Dendritic cell treated with granulocyte-macrophage colony-stimulating factor and Interleukin-4, amounts not matched to agents 40 ng/mL and 50 ng/mL, for 4 days (primary cell): ENCODE measurements at regions not wholly inside any gene's neighbourhood (a gene's known extent, or its start where the extent isn't known, plus 50 kb on each side); places are given as distances from the start of the nearest gene placed in this dataset.

Source experiments
- H3K27ac Mint-ChIP-seq: one replicate; pipeline ENCODE4 v1.8.0; 2022; ENCODE audit warnings: mild to moderate bottlenecking, mixed read lengths
- H3K27me3 Mint-ChIP-seq: one replicate; pipeline ENCODE4 v1.8.0; 2022; ENCODE audit warnings: mild to moderate bottlenecking, mixed read lengths
- H3K36me3 Mint-ChIP-seq: one replicate; pipeline ENCODE4 v1.8.0; 2022; ENCODE audit warnings: low read depth, mixed read lengths
- H3K4me1 Mint-ChIP-seq: one replicate; pipeline ENCODE4 v1.8.0; 2022; ENCODE audit warnings: low read depth, mixed read lengths
- H3K4me3 Mint-ChIP-seq: one replicate; pipeline ENCODE4 v1.8.0; 2022; ENCODE audit warnings: mild to moderate bottlenecking, moderate library complexity, mixed read lengths
- H3K9me3 Mint-ChIP-seq: one replicate; pipeline ENCODE4 v1.8.0; 2022; ENCODE audit warnings: mixed read lengths
- intact Hi-C: fragments of 100-400 bp; cut with micrococcal nuclease; formaldehyde crosslinking; loops from one replicate; pipeline ENCODE4 v1.15.0; 2022

- no peak overlapping the region for H3K4me3 Mint-ChIP-seq
- peaks cover 4% of the 10 kb centered on the region for H3K27me3 Mint-ChIP-seq
- H3K36me3 Mint-ChIP-seq = no peaks in the 10 kb centered on the region
- H3K27ac Mint-ChIP-seq = no peak overlapping the region
- no peaks in the 10 kb centered on the region for H3K4me1 Mint-ChIP-seq
- intact Hi-C loops = no loop called here
- peaks cover 23% of the 10 kb centered on the region for H3K9me3 Mint-ChIP-seq
Observed at GRCh38 chr15:61613138-61613537, 384.0 kb upstream of the RORA start.

DNA sequence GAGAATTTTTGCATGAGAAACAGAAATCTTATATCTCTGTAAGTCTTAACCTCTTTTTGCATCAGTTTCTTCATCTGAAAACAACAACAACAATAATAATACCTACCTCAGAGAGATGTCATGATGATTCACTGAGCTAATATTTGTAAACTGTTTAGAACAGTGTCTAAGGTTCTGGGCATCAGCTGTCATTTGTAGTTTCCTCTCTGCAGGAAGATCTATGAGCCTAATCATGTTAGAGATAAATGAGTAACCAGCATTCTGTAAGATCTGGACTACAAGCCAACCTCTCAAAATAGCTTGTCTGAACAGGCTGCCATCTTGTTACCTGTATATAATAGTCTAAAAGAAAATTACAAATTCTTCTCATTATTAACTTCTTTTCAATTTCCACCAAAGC lies 383.0 kb upstream of the RORA start:
- Mint-ChIP-seq H3K27ac (no peak overlapping the region), H3K4me3 (no peak overlapping the region), H3K4me1 (no peaks in the 10 kb centered on the region), H3K36me3 (no peaks in the 10 kb centered on the region), H3K27me3 (peaks cover 4% of the 10 kb centered on the region), H3K9me3 (peaks cover 15% of the 10 kb centered on the region)
- intact Hi-C loops = no loop called here

- no peak overlapping the region for H3K4me3 Mint-ChIP-seq
- no peaks in the 10 kb centered on the region for H3K4me1 Mint-ChIP-seq
- intact Hi-C loops = no loop called here
- no peaks in the 10 kb centered on the region for H3K9me3 Mint-ChIP-seq
- H3K27ac Mint-ChIP-seq = no peak overlapping the region
- H3K27me3 Mint-ChIP-seq = no peaks in the 10 kb centered on the region
- no peaks in the 10 kb centered on the region for H3K36me3 Mint-ChIP-seq
Observed at GRCh38 chr15:61605343-61605742, 376.2 kb upstream of the RORA start.

DNA sequence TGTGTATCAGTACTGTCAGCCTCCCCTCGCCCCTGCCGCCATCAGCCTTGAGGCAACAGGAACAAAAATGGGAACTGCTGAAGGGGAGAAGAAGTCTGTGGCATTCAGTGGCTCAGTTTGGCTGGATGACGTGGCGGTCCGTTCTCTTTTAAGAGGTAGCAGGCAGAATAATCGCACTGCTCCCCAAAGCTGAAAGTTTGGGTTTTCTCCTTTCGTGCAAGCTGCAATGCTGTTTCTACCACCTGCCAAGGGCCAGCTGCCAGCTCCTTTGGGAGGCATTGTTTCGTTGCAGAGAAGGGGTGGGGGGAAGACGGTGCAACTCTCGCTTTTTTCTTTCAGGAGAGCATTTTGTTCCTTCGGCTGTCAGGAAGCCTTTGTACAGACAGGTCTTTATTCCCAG lies 369.6 kb upstream of the RORA start:
- no peaks in the 10 kb centered on the region for H3K36me3 Mint-ChIP-seq
- H3K9me3 Mint-ChIP-seq = peaks cover 13% of the 10 kb centered on the region
- no peak overlapping the region for H3K4me3 Mint-ChIP-seq
- no peaks in the 10 kb centered on the region for H3K27me3 Mint-ChIP-seq
- intact Hi-C loops = no loop called here
- H3K4me1 Mint-ChIP-seq = no peaks in the 10 kb centered on the region
- H3K27ac Mint-ChIP-seq = no peak overlapping the region

- H3K4me3 Mint-ChIP-seq = no peak overlapping the region
- H3K9me3 Mint-ChIP-seq = peaks cover 18% of the 10 kb centered on the region
- H3K27ac Mint-ChIP-seq = no peak overlapping the region
- no peaks in the 10 kb centered on the region for H3K27me3 Mint-ChIP-seq
- intact Hi-C loops = no loop called here
- no peaks in the 10 kb centered on the region for H3K36me3 Mint-ChIP-seq
- no peaks in the 10 kb centered on the region for H3K4me1 Mint-ChIP-seq
Observed at GRCh38 chr15:61584410-61584809, 355.3 kb upstream of the RORA start.

DNA sequence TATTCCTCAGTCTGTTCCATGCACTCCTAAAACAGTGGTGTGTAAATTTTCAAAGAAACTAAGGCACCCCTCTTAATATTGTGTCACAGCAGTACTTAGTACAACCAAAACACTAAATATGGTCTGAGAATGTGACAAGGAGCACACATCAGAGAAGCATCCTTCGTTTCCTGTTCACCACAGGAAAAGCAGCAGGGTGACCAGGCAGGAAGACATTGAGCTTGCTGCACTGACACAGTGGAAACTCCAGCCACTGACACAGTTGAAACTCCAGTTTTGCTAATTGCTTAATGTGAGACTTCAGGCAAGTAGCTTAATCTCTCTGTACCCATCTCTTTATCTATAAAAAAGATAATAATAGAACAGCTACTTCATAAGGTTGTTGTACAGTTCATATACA lies 353.0 kb upstream of the RORA start:
- no peaks in the 10 kb centered on the region for H3K4me1 Mint-ChIP-seq
- H3K27me3 Mint-ChIP-seq = no peaks in the 10 kb centered on the region
- no peak overlapping the region for H3K4me3 Mint-ChIP-seq
- no peaks in the 10 kb centered on the region for H3K36me3 Mint-ChIP-seq
- H3K27ac Mint-ChIP-seq = no peak overlapping the region
- intact Hi-C loops = no loop called here
- peaks cover 18% of the 10 kb centered on the region for H3K9me3 Mint-ChIP-seq

- Mint-ChIP-seq H3K9me3 (peaks cover 5% of the 10 kb centered on the region), H3K36me3 (no peaks in the 10 kb centered on the region), H3K27me3 (no peaks in the 10 kb centered on the region), H3K4me3 (no peak overlapping the region), H3K27ac (no peak overlapping the region), H3K4me1 (no peaks in the 10 kb centered on the region)
- intact Hi-C loops = no loop called here
Observed at GRCh38 chr15:61575597-61575996, 346.5 kb upstream of the RORA start.

DNA sequence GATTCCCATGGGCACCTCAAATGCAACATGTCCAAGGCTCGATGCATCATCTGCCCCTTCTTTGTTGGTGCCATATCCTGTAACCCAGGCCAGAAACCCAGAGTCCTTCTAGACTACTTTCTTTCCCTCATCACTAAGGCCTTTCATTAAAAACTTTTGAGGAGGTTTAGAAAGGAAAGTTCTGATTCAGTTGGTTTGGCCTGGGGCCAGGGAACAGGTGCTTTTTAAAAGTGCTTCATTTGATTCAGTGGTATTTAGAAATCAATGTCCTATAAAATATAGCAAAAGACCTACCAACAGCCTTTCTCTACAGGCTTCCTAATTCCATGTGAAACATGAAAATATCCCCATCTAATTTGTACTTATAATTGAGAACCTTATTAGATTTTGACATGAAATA lies 341.9 kb upstream of the RORA start:
- no peaks in the 10 kb centered on the region for H3K27me3 Mint-ChIP-seq
- H3K27ac Mint-ChIP-seq = no peak overlapping the region
- intact Hi-C loops = no loop called here
- H3K9me3 Mint-ChIP-seq = no peaks in the 10 kb centered on the region
- H3K36me3 Mint-ChIP-seq = no peaks in the 10 kb centered on the region
- no peak overlapping the region for H3K4me3 Mint-ChIP-seq
- H3K4me1 Mint-ChIP-seq = no peaks in the 10 kb centered on the region

- Mint-ChIP-seq H3K27ac (no peak overlapping the region), H3K9me3 (no peaks in the 10 kb centered on the region), H3K4me3 (no peak overlapping the region), H3K27me3 (no peaks in the 10 kb centered on the region), H3K36me3 (no peaks in the 10 kb centered on the region), H3K4me1 (no peaks in the 10 kb centered on the region)
- intact Hi-C loops = no loop called here
Observed at GRCh38 chr15:61564785-61565184, 335.7 kb upstream of the RORA start.

GRCh38 chr15:61558172-61559136 lies 329.4 kb upstream of the RORA start:
- Mint-ChIP-seq H3K27ac (no peak overlapping the region), H3K4me3 (no peak overlapping the region), H3K27me3 (no peaks in the 10 kb centered on the region), H3K4me1 (no peaks in the 10 kb centered on the region), H3K36me3 (no peaks in the 10 kb centered on the region), H3K9me3 (no peaks in the 10 kb centered on the region)
- intact Hi-C loops = no loop called here

DNA sequence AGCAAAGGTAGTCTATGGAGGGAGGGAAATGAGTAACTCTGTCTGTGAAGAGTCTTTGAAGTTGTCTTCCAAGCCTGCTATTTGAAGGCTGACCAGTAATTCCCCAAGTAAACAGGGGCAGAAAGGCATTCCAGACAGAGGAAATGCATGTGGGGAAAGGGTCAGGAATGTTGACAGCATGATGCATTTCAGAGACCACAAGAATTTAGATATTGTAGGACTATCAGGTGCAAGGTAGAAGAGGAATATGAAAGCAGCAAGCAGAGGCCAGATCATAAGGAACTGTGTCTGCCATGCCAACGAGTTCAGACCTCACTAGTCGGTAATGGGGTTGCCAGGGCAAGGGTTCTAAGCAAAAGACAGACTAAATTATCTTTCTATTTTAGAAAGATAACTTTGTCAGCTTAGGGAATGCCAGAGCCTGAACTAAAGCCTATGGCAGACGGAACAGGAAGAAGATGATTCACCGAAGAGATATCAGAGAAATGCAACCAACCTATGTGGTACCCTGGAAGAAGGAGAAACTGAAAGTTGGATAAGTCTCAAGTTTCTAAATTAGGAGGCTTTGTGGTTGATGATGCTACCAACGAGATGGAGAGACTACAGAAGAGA lies 327.0 kb upstream of the RORA start:
- no peaks in the 10 kb centered on the region for H3K4me1 Mint-ChIP-seq

GRCh38 chr15:61549727-61550126 lies 320.6 kb upstream of the RORA start:
- H3K9me3 Mint-ChIP-seq = no peaks in the 10 kb centered on the region
- no peak overlapping the region for H3K27ac Mint-ChIP-seq
- no peaks in the 10 kb centered on the region for H3K4me1 Mint-ChIP-seq
- intact Hi-C loops = no loop called here
- no peaks in the 10 kb centered on the region for H3K27me3 Mint-ChIP-seq
- no peak overlapping the region for H3K4me3 Mint-ChIP-seq
- no peaks in the 10 kb centered on the region for H3K36me3 Mint-ChIP-seq

More for the DNA sequence above, 327.0 kb upstream of the RORA start:
- Mint-ChIP-seq H3K9me3 (no peaks in the 10 kb centered on the region), H3K4me3 (no peak overlapping the region), H3K36me3 (no peaks in the 10 kb centered on the region), H3K27ac (no peak overlapping the region), H3K27me3 (no peaks in the 10 kb centered on the region)
- intact Hi-C loops = no loop called here

- H3K4me3 Mint-ChIP-seq = no peak overlapping the region
- no peak overlapping the region for H3K27ac Mint-ChIP-seq
- H3K4me1 Mint-ChIP-seq = no peaks in the 10 kb centered on the region
- no peaks in the 10 kb centered on the region for H3K27me3 Mint-ChIP-seq
- no peaks in the 10 kb centered on the region for H3K9me3 Mint-ChIP-seq
- intact Hi-C loops = no loop called here
- no peaks in the 10 kb centered on the region for H3K36me3 Mint-ChIP-seq
Observed at GRCh38 chr15:61545763-61546162, 316.7 kb upstream of the RORA start.

- no peaks in the 10 kb centered on the region for H3K36me3 Mint-ChIP-seq
- no peak overlapping the region for H3K27ac Mint-ChIP-seq
- H3K4me3 Mint-ChIP-seq = no peak overlapping the region
- intact Hi-C loops = no loop called here
- no peaks in the 10 kb centered on the region for H3K4me1 Mint-ChIP-seq
- H3K9me3 Mint-ChIP-seq = no peaks in the 10 kb centered on the region
- H3K27me3 Mint-ChIP-seq = no peaks in the 10 kb centered on the region
Observed at GRCh38 chr15:61541516-61541915, 312.4 kb upstream of the RORA start.
